Naive thymus-derived CD4-positive, alpha-beta T cell (primary cell): ENCODE measurements at regions not wholly inside any gene's neighbourhood (a gene's known extent, or its start where the extent isn't known, plus 50 kb on each side); places are given as distances from the start of the nearest gene placed in this dataset.

Source experiments
- ATAC-seq: fragments of 150-1000 bp; cut with Tn5 transposase; 2 replicates; pipeline ENCODE4 v1.10.0; 2021; ENCODE audit warnings: mild to moderate bottlenecking, moderate library complexity
- CTCF ChIA-PET: fragments of 350-600 bp; sonication (Branson Sonifier 250); formaldehyde crosslinking; loops from one replicate; lab custom pipeline; 2021; ENCODE audit warnings: antibody characterized with exemption; lab: Charles Lee
- POLR2A ChIA-PET: fragments of 350-600 bp; sonication (Branson Sonifier 250); formaldehyde crosslinking; loops from one replicate; lab custom pipeline; 2021; ENCODE audit warnings: antibody characterized with exemption, inconsistent platforms; lab: Charles Lee
- DNase-seq, 9 donors: peaks; one replicate each; pipeline versions ENCODE4 v3.0.0 to v3.0.0-alpha.2; 2020 to 2022; ENCODE audit warnings: mixed read lengths in 1 of 9
- H3K27ac ChIP-seq: one replicate; pipeline ENCODE4 v1.7.0; 2013; ENCODE audit warnings: mild to moderate bottlenecking, low read depth, low read length, moderate library complexity
- H3K27me3 ChIP-seq, 2 donors: one replicate each; pipeline ENCODE4 v1.7.0; 2013; ENCODE audit warnings: low read length in 2 of 2, mild to moderate bottlenecking in 2 of 2, moderate library complexity in 2 of 2; ENCODE audit not compliant: control insufficient read depth in 2 of 2, insufficient read depth in 2 of 2
- H3K36me3 ChIP-seq, 3 experiments: 1 replicate in 2 of 3; 2 replicates in 1 of 3; pipeline ENCODE4 v1.7.0; 2013; ENCODE audit warnings: low read length in 3 of 3, mild to moderate bottlenecking in 3 of 3, moderate library complexity in 1 of 3; ENCODE audit not compliant: insufficient read depth in 3 of 3, control insufficient read depth in 2 of 3
- H3K4me1 ChIP-seq, 2 donors: one replicate each; pipeline ENCODE4 v1.7.0; 2013; ENCODE audit warnings: low read length in 2 of 2, mild to moderate bottlenecking in 2 of 2, moderate library complexity in 1 of 2; ENCODE audit not compliant: control insufficient read depth in 2 of 2, insufficient read depth in 2 of 2
- H3K4me3 ChIP-seq: 2 replicates; pipeline ENCODE4 v1.7.0; 2013; ENCODE audit warnings: mild to moderate bottlenecking, low read length
- H3K9me3 ChIP-seq, 3 experiments: 1 replicate in 2 of 3; 2 replicates in 1 of 3; pipeline ENCODE4 v1.7.0; 2013; ENCODE audit warnings: low read length in 3 of 3; ENCODE audit not compliant: control insufficient read depth in 2 of 3
- H3K27ac Mint-ChIP-seq, 9 donors: one replicate each; pipeline ENCODE4 v1.8.0; 2020 to 2022; ENCODE audit warnings: mixed read lengths in 9 of 9, mild to moderate bottlenecking in 8 of 9, moderate library complexity in 5 of 9, inconsistent platforms in 2 of 9
- H3K27me3 Mint-ChIP-seq, 5 donors: one replicate each; pipeline ENCODE4 v1.8.0; 2021 to 2022; ENCODE audit warnings: mixed read lengths in 5 of 5, mild to moderate bottlenecking in 1 of 5
- H3K36me3 Mint-ChIP-seq, 5 donors: one replicate each; pipeline ENCODE4 v1.8.0; 2020 to 2022; ENCODE audit warnings: mixed read lengths in 5 of 5, mild to moderate bottlenecking in 3 of 5, inconsistent platforms in 1 of 5
- H3K4me1 Mint-ChIP-seq, 7 donors: one replicate each; pipeline ENCODE4 v1.8.0; 2020 to 2022; ENCODE audit warnings: mixed read lengths in 7 of 7, mild to moderate bottlenecking in 3 of 7, inconsistent platforms in 1 of 7
- H3K4me3 Mint-ChIP-seq, 10 donors: one replicate each; pipeline ENCODE4 v1.8.0; 2020 to 2022; ENCODE audit warnings: mild to moderate bottlenecking in 10 of 10, mixed read lengths in 10 of 10, moderate library complexity in 6 of 10, inconsistent platforms in 2 of 10
- H3K9me3 Mint-ChIP-seq, 11 donors: one replicate each; pipeline ENCODE4 v1.8.0; 2020 to 2022; ENCODE audit warnings: mixed read lengths in 11 of 11, mild to moderate bottlenecking in 4 of 11, inconsistent platforms in 1 of 11, moderate library complexity in 1 of 11
- intact Hi-C, 2 donors: fragments of 100-400 bp; cut with micrococcal nuclease; formaldehyde crosslinking; loops; one replicate each; pipeline ENCODE4 v1.15.1; 2023

DNA sequence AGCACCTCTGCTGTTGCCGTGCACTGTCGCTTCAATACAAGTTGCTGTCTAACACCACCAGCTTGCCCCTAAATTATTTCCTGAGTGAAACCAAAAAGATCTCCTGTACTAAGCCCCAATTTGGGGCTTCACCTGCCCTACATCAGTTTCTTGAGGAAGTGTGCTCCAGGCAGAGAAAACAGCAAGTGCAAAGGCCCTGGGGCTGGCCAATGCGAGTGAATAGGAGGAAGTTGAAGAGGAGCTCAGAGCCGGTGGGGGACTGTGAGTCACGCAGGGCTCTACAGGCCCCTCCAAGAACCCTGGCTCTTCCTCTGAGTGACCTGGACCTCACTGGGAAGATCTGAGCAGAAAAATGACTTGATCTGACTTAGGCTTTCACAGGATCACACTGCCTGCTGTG, 117.2 kb downstream of the IPO8 start:
- H3K27ac Mint-ChIP-seq = peak overlapping the region in 1 of 9 donors; percentile 29
- no peaks in the 10 kb centered on the region for H3K9me3 ChIP-seq
- DNase-seq (no peak), ATAC-seq (no peak)
- H3K4me1 ChIP-seq = no peaks in the 10 kb centered on the region
- intact Hi-C loops = no loop called here
- H3K36me3 ChIP-seq = no peaks in the 10 kb centered on the region
- H3K4me1 Mint-ChIP-seq = peaks cover 0 to 2% (median 0%) of the 10 kb centered on the region in 7 donors
- POLR2A ChIA-PET = no interaction called here
- H3K27me3 Mint-ChIP-seq = no peaks in the 10 kb centered on the region
- H3K27ac ChIP-seq = no peak overlapping the region
- H3K4me3 ChIP-seq = no peak overlapping the region
- H3K27me3 ChIP-seq = no peaks in the 10 kb centered on the region
- H3K9me3 Mint-ChIP-seq = peaks cover 0 to 3% (median 0%) of the 10 kb centered on the region in 11 donors
- CTCF ChIA-PET = no interaction called here
- no peak overlapping the region for H3K4me3 Mint-ChIP-seq
- peaks cover 0 to 10% (median 0%) of the 10 kb centered on the region in 5 donors for H3K36me3 Mint-ChIP-seq

GRCh38 chr12:30573145-30573544, 122.5 kb downstream of the IPO8 start:
- ATAC-seq = no peak
- Histone ChIP-seq H3K4me3 (no peak overlapping the region), H3K9me3 (no peaks in the 10 kb centered on the region), H3K27me3 (no peaks in the 10 kb centered on the region), H3K4me1 (no peaks in the 10 kb centered on the region), H3K27ac (no peak overlapping the region), H3K36me3 (no peaks in the 10 kb centered on the region)
- Mint-ChIP-seq H3K27me3 (peaks cover 0 to 9% (median 2%) of the 10 kb centered on the region in 5 donors), H3K4me3 (no peak overlapping the region), H3K9me3 (peaks cover 0 to 2% (median 0%) of the 10 kb centered on the region in 11 donors), H3K27ac (no peak overlapping the region), H3K36me3 (no peaks in the 10 kb centered on the region), H3K4me1 (no peaks in the 10 kb centered on the region)
- no peak for DNase-seq
- CTCF ChIA-PET = no interaction called here
- intact Hi-C loops = no loop called here
- POLR2A ChIA-PET = no interaction called here

DNA sequence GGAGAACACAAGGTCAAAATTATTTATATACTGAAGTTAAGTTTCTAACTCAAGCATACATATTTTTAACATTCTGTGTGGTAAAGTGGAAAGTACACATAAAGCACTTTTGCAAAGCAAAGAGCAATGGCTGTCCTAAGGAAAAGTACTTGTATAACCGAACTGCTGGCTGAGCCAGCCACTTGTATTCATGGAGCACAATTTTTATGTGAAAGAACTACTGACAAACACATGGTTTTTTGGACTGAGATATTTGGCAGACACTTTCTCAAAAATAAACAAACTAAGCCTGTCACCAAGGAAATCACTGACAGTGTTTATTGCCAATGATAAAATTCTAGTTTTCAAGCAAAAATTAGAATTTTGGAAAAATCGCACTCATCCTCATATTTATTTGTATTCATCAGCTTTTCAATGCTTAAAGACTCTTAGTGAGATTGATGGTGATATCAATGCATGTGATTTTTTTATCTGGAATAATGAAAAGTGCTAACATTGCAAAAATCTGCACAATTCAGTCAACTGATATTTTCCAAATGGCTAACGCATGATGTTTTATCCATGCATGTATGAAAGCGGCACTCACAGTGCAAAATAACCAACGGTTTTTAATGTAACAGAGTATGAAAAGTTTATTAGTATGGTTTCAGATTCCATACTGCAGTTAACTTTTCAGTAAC, 125.3 kb downstream of the IPO8 start:
- H3K27me3 ChIP-seq = no peaks in the 10 kb centered on the region
- no peaks in the 10 kb centered on the region for H3K9me3 ChIP-seq
- Mint-ChIP-seq H3K4me1 (no peaks in the 10 kb centered on the region), H3K27ac (no peak overlapping the region), H3K9me3 (peaks cover 0 to 7% (median 0%) of the 10 kb centered on the region in 11 donors), H3K27me3 (peaks cover 0 to 16% (median 5%) of the 10 kb centered on the region in 5 donors), H3K36me3 (no peaks in the 10 kb centered on the region), H3K4me3 (no peak overlapping the region)
- no peak overlapping the region for H3K4me3 ChIP-seq
- ATAC-seq = no peak
- intact Hi-C loops = no loop called here
- CTCF ChIA-PET = no interaction called here
- no peak for DNase-seq
- H3K4me1 ChIP-seq = no peaks in the 10 kb centered on the region
- H3K36me3 ChIP-seq = no peaks in the 10 kb centered on the region
- no peak overlapping the region for H3K27ac ChIP-seq
- POLR2A ChIA-PET = no interaction called here

DNA sequence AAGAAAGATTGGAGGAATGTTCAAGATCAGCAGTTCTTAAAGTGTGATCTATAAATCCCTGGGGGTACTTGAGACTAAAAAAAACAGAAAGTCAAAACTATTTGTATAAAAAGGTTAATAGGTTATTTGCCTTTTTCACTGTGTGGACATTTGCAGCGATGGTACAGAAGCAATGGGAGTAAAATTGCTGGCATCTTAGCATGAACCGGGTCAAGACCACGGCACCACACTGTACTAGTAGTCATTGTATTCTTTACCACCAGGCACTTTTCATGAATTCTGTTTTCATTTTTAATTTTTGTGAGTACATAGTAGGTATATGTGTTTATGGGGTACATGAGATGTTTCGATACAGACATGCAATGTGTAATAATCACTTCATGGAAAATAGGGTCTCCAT, 126.2 kb downstream of the IPO8 start:
- no peak for DNase-seq
- ChIA-PET POLR2A (no interaction called here), CTCF (no interaction called here)
- H3K4me3 ChIP-seq = no peak overlapping the region
- H3K9me3 ChIP-seq = no peaks in the 10 kb centered on the region
- peaks cover 0 to 7% (median 0%) of the 10 kb centered on the region in 11 donors for H3K9me3 Mint-ChIP-seq
- peaks cover 0 to 16% (median 5%) of the 10 kb centered on the region in 5 donors for H3K27me3 Mint-ChIP-seq
- no peaks in the 10 kb centered on the region for H3K4me1 ChIP-seq
- no peak overlapping the region for H3K4me3 Mint-ChIP-seq
- no peak overlapping the region for H3K27ac Mint-ChIP-seq
- intact Hi-C loops = no loop called here
- H3K27me3 ChIP-seq = no peaks in the 10 kb centered on the region
- no peaks in the 10 kb centered on the region for H3K4me1 Mint-ChIP-seq
- no peak for ATAC-seq
- no peak overlapping the region for H3K27ac ChIP-seq
- no peaks in the 10 kb centered on the region for H3K36me3 Mint-ChIP-seq
- no peaks in the 10 kb centered on the region for H3K36me3 ChIP-seq

DNA sequence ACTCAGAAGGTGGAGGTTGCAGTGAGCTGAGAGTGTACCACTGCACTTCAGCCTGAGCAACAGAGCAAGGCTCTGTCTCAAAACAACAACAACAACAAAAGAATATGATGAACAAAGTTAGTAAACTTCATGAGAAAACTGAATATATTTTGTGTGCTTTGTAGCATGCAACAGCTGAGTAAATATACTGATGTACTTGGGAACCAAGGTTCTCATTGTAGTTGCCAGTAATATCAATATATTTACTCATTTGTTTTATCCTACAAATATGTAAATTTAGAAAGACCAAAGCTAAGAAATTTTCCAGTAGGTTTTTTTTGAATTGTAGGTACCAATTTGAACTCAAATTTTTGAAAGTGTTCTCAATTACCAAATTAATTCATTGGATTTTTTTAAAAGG, 127.2 kb downstream of the IPO8 start:
- Histone ChIP-seq H3K27me3 (no peaks in the 10 kb centered on the region), H3K4me1 (no peaks in the 10 kb centered on the region), H3K4me3 (no peak overlapping the region), H3K27ac (no peak overlapping the region), H3K36me3 (no peaks in the 10 kb centered on the region), H3K9me3 (no peaks in the 10 kb centered on the region)
- POLR2A ChIA-PET = no interaction called here
- CTCF ChIA-PET = no interaction called here
- ATAC-seq (no peak), DNase-seq (no peak)
- H3K4me3 Mint-ChIP-seq = no peak overlapping the region
- H3K4me1 Mint-ChIP-seq = no peaks in the 10 kb centered on the region
- intact Hi-C loops = no loop called here
- peaks cover 0 to 16% (median 5%) of the 10 kb centered on the region in 5 donors for H3K27me3 Mint-ChIP-seq
- no peak overlapping the region for H3K27ac Mint-ChIP-seq
- H3K9me3 Mint-ChIP-seq = peaks cover 0 to 7% (median 0%) of the 10 kb centered on the region in 11 donors
- no peaks in the 10 kb centered on the region for H3K36me3 Mint-ChIP-seq

GRCh38 chr12:30567082-30567481, 128.6 kb downstream of the IPO8 start:
- ChIA-PET CTCF (no interaction called here), POLR2A (no interaction called here)
- H3K4me1 ChIP-seq = no peaks in the 10 kb centered on the region
- no peak overlapping the region for H3K4me3 ChIP-seq
- Mint-ChIP-seq H3K4me3 (no peak overlapping the region), H3K27me3 (peaks cover 0 to 15% (median 4%) of the 10 kb centered on the region in 5 donors), H3K4me1 (no peaks in the 10 kb centered on the region), H3K27ac (no peak overlapping the region), H3K9me3 (peaks cover 0 to 7% (median 0%) of the 10 kb centered on the region in 11 donors), H3K36me3 (no peaks in the 10 kb centered on the region)
- H3K9me3 ChIP-seq = no peaks in the 10 kb centered on the region
- DNase-seq (no peak), ATAC-seq (no peak)
- no peaks in the 10 kb centered on the region for H3K36me3 ChIP-seq
- intact Hi-C loops = no loop called here
- no peak overlapping the region for H3K27ac ChIP-seq
- H3K27me3 ChIP-seq = no peaks in the 10 kb centered on the region

DNA sequence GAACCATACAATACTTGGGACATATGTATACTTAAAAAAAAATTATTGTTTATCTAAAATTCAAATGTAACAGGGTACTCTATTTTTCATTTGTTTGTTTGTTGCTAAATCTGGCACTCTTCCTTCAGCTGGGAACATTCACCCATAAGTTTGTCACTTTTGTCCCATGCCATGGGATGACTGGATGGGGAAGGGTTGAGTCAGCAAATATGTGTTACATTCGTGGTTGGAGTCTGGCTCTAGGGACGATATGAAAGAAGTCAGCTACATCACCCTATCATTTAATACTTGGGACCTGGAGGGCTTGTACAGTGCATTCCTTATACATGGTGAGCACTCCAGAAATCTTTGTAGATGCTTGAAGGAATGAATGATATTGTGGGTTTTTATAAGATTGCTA, 131.3 kb downstream of the IPO8 start:
- Histone ChIP-seq H3K36me3 (no peaks in the 10 kb centered on the region), H3K27me3 (no peaks in the 10 kb centered on the region), H3K9me3 (no peaks in the 10 kb centered on the region), H3K4me1 (no peaks in the 10 kb centered on the region), H3K4me3 (no peak overlapping the region), H3K27ac (no peak overlapping the region)
- intact Hi-C loops = no loop called here
- ChIA-PET POLR2A (no interaction called here), CTCF (no interaction called here)
- Mint-ChIP-seq H3K4me3 (no peak overlapping the region), H3K4me1 (no peaks in the 10 kb centered on the region), H3K9me3 (peaks cover 4 to 23% (median 12%) of the 10 kb centered on the region in 11 donors), H3K36me3 (peaks cover 0 to 4% (median 0%) of the 10 kb centered on the region in 5 donors), H3K27ac (no peak overlapping the region), H3K27me3 (peaks cover 0 to 12% (median 0%) of the 10 kb centered on the region in 5 donors)
- DNase-seq = no peak
- no peak for ATAC-seq
